Neural progenitor cell (in vitro differentiated cells): ENCODE measurements at regions not wholly inside any gene's neighbourhood (a gene's known extent, or its start where the extent isn't known, plus 50 kb on each side); places are given as distances from the start of the nearest gene placed in this dataset.

ENCODE experiments used
- DNase-seq: peaks from one replicate; pipeline ENCODE4 v3.0.0-alpha.2; 2016; ENCODE audit warnings: low spot score
- H2AFZ ChIP-seq: fragments of 200-600 bp; sonication (generic); replicated peaks from 2 replicates; pipeline ENCODE4 v1.6.1; 2016; ENCODE audit warnings: antibody characterized with exemption
- H3F3A ChIP-seq: fragments of 200-600 bp; sonication (generic); 2 replicates; pipeline ENCODE4 v1.6.1; 2016; ENCODE audit warnings: antibody characterized with exemption, low read depth
- H3K27ac ChIP-seq: fragments of 200-600 bp; sonication (generic); 2 replicates; pipeline ENCODE4 v1.5.1; 2016; ENCODE audit warnings: mild to moderate bottlenecking
- H3K27me3 ChIP-seq: fragments of 200-600 bp; sonication (generic); 2 replicates; pipeline ENCODE4 v1.6.1; 2016; ENCODE audit warnings: mild to moderate bottlenecking, moderate library complexity
- H3K36me3 ChIP-seq: fragments of 200-600 bp; sonication (generic); 2 replicates; pipeline ENCODE4 v1.5.1; 2016
- H3K4me1 ChIP-seq: fragments of 200-600 bp; sonication (generic); 2 replicates; pipeline ENCODE4 v1.6.1; 2016; ENCODE audit warnings: mixed run types
- H3K4me2 ChIP-seq: fragments of 200-600 bp; sonication (generic); 2 replicates; pipeline ENCODE4 v1.6.1; 2016
- H3K4me3 ChIP-seq: fragments of 200-600 bp; sonication (generic); 2 replicates; pipeline ENCODE4 v1.5.1; 2016
- H3K79me2 ChIP-seq: fragments of 200-600 bp; sonication (generic); 2 replicates; pipeline ENCODE4 v1.6.1; 2016; ENCODE audit warnings: low read depth
- H3K9ac ChIP-seq: fragments of 200-600 bp; sonication (generic); 2 replicates; pipeline ENCODE4 v1.6.1; 2016
- H3K9me3 ChIP-seq: fragments of 200-600 bp; sonication (generic); 2 replicates; pipeline ENCODE4 v1.5.1; 2016; ENCODE audit warnings: low read depth
- H4K20me1 ChIP-seq: fragments of 200-600 bp; sonication (generic); 2 replicates; pipeline ENCODE4 v1.6.1; 2016; ENCODE audit warnings: low read depth
- H3K27ac Mint-ChIP-seq: 3 replicates; pipeline ENCODE4 v1.8.0; 2021; ENCODE audit warnings: mixed read lengths
- H3K27me3 Mint-ChIP-seq: 2 replicates; pipeline ENCODE4 v1.8.0; 2022; ENCODE audit warnings: low read depth, mild to moderate bottlenecking, inconsistent platforms, moderate library complexity, mixed read lengths; ENCODE audit not compliant: insufficient read depth
- H3K36me3 Mint-ChIP-seq: 3 replicates; pipeline ENCODE4 v1.8.0; 2021; ENCODE audit warnings: mixed read lengths
- H3K4me1 Mint-ChIP-seq: 3 replicates; pipeline ENCODE4 v1.8.0; 2021; ENCODE audit warnings: mixed read lengths
- H3K4me3 Mint-ChIP-seq: 3 replicates; pipeline ENCODE4 v1.8.0; 2021; ENCODE audit warnings: mild to moderate bottlenecking, moderate library complexity, mixed read lengths
- H3K9me3 Mint-ChIP-seq: 3 replicates; pipeline ENCODE4 v1.8.0; 2020; ENCODE audit warnings: mixed read lengths
- CTCF ChIP-seq: fragments of 200-600 bp; sonication (generic); IDR thresholded peaks from 2 replicates; pipeline ENCODE4 v1.5.1; 2017; ENCODE audit warnings: antibody characterized with exemption, mild to moderate bottlenecking
- EZH2 ChIP-seq: fragments of 200-600 bp; sonication (generic); IDR thresholded peaks from 2 replicates; pipeline ENCODE4 v1.6.1; 2017; ENCODE audit warnings: antibody characterized with exemption, mild to moderate bottlenecking, moderate library complexity
- EZH2phosphoT487 ChIP-seq: fragments of 200-600 bp; sonication (generic); IDR thresholded peaks from 2 replicates; pipeline ENCODE4 v1.6.1; 2017; ENCODE audit warnings: antibody characterized with exemption

DNA sequence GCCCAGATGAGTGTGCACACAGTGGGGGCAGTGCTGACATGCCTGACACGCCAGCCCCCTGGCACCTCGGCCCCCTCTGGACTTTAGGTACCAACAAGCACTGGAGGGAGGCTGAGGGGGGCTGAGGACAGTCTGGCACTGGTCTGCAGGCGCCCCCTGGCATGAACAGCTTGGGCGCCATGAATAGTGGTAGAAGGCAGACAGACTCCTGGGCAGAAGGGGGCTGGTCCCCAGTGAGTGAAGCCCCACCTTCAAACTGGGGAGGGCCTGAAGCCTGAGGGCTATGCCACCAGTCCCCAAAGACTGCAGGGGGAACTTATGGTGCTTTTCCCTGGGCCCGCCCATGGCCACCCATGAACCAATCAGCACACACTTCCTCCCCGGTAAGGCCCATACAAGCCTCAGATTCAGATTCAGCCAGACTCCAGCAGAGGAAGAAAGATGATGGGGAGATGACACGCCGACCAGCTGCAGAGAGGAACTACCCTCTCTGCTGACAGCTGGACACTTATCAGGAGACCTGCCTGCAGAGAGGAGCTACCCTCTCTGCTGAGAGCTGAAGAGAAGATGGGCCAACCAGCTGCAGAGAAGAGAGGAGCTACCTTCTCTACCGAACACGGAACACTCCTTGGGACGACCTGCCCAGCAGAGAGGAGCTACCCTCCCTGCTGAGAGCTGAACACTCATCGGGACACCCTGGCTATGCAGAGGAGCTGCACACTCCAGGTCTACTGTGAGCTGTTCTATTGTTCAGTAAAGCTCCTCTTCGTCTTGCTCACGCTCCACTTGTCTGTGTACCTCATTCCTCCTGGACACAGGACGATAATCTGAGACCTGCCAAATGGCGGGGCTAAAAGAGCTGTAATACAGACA, 324.5 kb downstream of the PCNX1 start:
- Mint-ChIP-seq H3K27ac (peak overlapping the region; percentile 39), H3K27me3 (no peaks in the 10 kb centered on the region), H3K4me1 (peaks cover 20% of the 10 kb centered on the region), H3K36me3 (no peaks in the 10 kb centered on the region), H3K4me3 (no peak overlapping the region), H3K9me3 (peaks cover 3% of the 10 kb centered on the region)
- Histone ChIP-seq H4K20me1 (no peaks in the 10 kb centered on the region), H3K4me1 (peaks cover 26% of the 10 kb centered on the region), H3F3A (peaks cover 26% of the 10 kb centered on the region), H3K4me3 (no peak overlapping the region), H3K27ac (no peak overlapping the region), H3K9me3 (no peaks in the 10 kb centered on the region), H3K27me3 (no peaks in the 10 kb centered on the region), H3K79me2 (no peaks in the 10 kb centered on the region), H3K9ac (no peak overlapping the region), H2AFZ (peak overlapping the region; percentile 76), H3K4me2 (no peak overlapping the region), H3K36me3 (no peaks in the 10 kb centered on the region)
- DNase-seq, result no peak
- TF ChIP-seq EZH2phosphoT487, result no peak
- no peak for TF ChIP-seq EZH2
- TF ChIP-seq CTCF, result no peak

DNA sequence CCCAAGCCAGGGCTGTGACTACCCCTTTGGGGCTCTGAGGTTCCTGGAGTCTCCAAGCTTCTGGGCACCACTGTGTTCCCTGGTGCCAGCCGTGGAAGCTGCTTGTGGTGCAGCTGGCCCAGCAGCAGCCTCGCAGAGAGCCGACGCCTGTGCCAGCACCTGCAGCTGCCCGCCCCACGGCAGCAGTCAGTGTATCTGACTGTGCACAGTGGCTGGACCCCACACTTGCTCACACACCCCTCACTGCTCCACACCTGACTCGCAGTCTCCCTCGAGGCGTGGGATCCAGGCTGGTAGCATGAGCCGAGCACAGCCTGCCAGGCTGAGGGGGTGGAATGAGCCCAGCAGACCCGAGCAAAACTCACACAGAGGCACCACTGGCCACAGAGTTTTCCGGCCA, 325.2 kb downstream of the PCNX1 start:
- Histone ChIP-seq H3K36me3 (no peaks in the 10 kb centered on the region), H3K27ac (no peak overlapping the region), H2AFZ (no peak overlapping the region), H3K9me3 (no peaks in the 10 kb centered on the region), H3K27me3 (no peaks in the 10 kb centered on the region), H3K4me3 (no peak overlapping the region), H3K4me1 (peaks cover 29% of the 10 kb centered on the region), H3K79me2 (no peaks in the 10 kb centered on the region), H3K9ac (no peak overlapping the region), H3K4me2 (no peak overlapping the region), H4K20me1 (no peaks in the 10 kb centered on the region), H3F3A (peaks cover 27% of the 10 kb centered on the region)
- no peak overlapping the region for H3K27ac Mint-ChIP-seq
- DNase-seq, result no peak
- H3K36me3 Mint-ChIP-seq, result no peaks in the 10 kb centered on the region
- TF ChIP-seq EZH2 (no peak), CTCF (no peak), EZH2phosphoT487 (no peak)
- H3K27me3 Mint-ChIP-seq, result no peaks in the 10 kb centered on the region
- peaks cover 3% of the 10 kb centered on the region for H3K9me3 Mint-ChIP-seq
- H3K4me1 Mint-ChIP-seq, result peaks cover 20% of the 10 kb centered on the region
- H3K4me3 Mint-ChIP-seq, result no peak overlapping the region

GRCh38 chr14:71235875-71236274, 328.6 kb downstream of the PCNX1 start:
- peak; percentile 87 for DNase-seq
- no peaks in the 10 kb centered on the region for H3K9me3 ChIP-seq
- H3K27me3 ChIP-seq, result no peaks in the 10 kb centered on the region
- H3K4me1 ChIP-seq, result peaks cover 29% of the 10 kb centered on the region
- Mint-ChIP-seq H3K9me3 (peaks cover 3% of the 10 kb centered on the region), H3K27ac (no peak overlapping the region), H3K4me3 (no peak overlapping the region), H3K27me3 (no peaks in the 10 kb centered on the region), H3K36me3 (no peaks in the 10 kb centered on the region), H3K4me1 (peaks cover 16% of the 10 kb centered on the region)
- H3K9ac ChIP-seq, result no peak overlapping the region
- H4K20me1 ChIP-seq, result no peaks in the 10 kb centered on the region
- TF ChIP-seq CTCF (no peak), EZH2phosphoT487 (no peak), EZH2 (no peak)
- peaks cover 27% of the 10 kb centered on the region for H3F3A ChIP-seq
- no peaks in the 10 kb centered on the region for H3K36me3 ChIP-seq
- peak overlapping the region; percentile 83 for H3K27ac ChIP-seq
- H3K79me2 ChIP-seq, result no peaks in the 10 kb centered on the region
- H3K4me2 ChIP-seq, result peak overlapping the region; percentile 60
- no peak overlapping the region for H3K4me3 ChIP-seq
- no peak overlapping the region for H2AFZ ChIP-seq
